Fibroblast of pulmonary artery (primary cell): ENCODE measurements at regions not wholly inside any gene's neighbourhood (a gene's known extent, or its start where the extent isn't known, plus 50 kb on each side); places are given as distances from the start of the nearest gene placed in this dataset.

ENCODE experiments used
- DNase-seq: peaks from one replicate; pipeline ENCODE4 v3.0.0-alpha.2; 2010; ENCODE audit warnings: low read depth
- H3K4me3 ChIP-seq: replicated peaks from 2 replicates; pipeline ENCODE4 v1.5.1; 2011; ENCODE audit warnings: low read depth, mild to moderate bottlenecking, control low read depth, low read length, moderate library complexity
- CTCF ChIP-seq: IDR thresholded peaks from 2 replicates; pipeline ENCODE4 v1.5.1; 2011; ENCODE audit warnings: mild to moderate bottlenecking, control low read depth, low read length, inconsistent platforms; ENCODE audit errors: missing control alignments

DNA sequence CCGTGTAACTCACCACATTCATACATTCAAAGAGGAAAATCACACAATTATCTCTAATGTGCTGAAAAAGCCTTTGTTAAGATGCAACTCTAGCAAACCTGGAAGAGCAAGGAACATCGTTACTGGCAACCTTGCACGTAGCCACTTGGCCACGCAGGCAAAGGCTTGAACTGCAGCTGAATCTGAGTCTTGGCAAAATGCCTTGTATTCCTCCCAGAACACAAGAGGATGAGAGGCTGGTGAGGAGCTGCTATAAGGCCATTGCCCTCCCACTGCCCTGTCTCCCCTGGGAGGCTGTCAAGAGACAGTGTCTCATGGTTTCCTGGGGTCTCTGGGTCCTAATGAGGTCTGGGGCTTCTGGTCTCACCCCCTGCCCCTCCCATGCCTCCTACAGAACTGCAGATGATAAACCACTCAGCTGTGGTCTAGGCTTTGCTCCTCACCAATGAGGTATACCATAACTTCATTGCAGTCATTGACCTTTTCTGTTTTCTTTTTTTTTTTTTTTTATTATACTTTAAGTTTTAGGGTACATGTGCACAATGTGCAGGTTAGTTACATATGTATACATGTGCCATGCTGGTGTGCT lies 141.4 kb downstream of the SPP2 start:
- H3K4me3 ChIP-seq, result no peak overlapping the region
- no peak for TF ChIP-seq CTCF
- peak; percentile 38 for DNase-seq

GRCh38 chr2:234189786-234190300 lies 139.3 kb downstream of the SPP2 start:
- TF ChIP-seq CTCF, result no peak
- H3K4me3 ChIP-seq, result no peak overlapping the region
- DNase-seq, result no peak

DNA sequence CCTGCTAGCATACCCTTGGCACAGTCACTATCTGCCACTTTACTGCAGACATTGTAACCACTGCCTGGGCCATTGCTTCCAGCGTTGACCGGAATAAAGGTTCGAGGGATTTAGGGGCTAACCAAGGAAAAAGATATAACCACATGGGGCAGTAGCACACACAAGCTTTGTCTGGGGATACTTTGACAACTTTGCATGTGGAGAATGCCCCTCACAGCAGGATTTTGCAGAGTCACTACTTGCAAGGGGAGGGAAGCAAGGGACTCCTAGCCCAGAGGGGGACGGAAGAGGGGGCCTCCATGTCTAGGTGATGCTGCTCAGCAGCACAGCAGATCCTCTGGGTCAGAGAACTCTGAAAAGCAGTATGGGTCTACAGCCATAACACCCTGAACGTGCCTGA lies 138.7 kb downstream of the SPP2 start:
- H3K4me3 ChIP-seq, result no peak overlapping the region
- no peak for TF ChIP-seq CTCF
- no peak for DNase-seq

GRCh38 chr2:234187646-234188174 lies 137.2 kb downstream of the SPP2 start:
- no peak for TF ChIP-seq CTCF
- no peak for DNase-seq
- no peak overlapping the region for H3K4me3 ChIP-seq

GRCh38 chr2:234181121-234181520 lies 130.6 kb downstream of the SPP2 start:
- TF ChIP-seq CTCF, result no peak
- DNase-seq, result no peak
- no peak overlapping the region for H3K4me3 ChIP-seq

GRCh38 chr2:234179031-234179363 lies 128.5 kb downstream of the SPP2 start:
- TF ChIP-seq CTCF, result no peak
- H3K4me3 ChIP-seq, result no peak overlapping the region
- DNase-seq, result no peak
